Activated T-cell treated with anti-CD3 and anti-CD28 coated beads, Interleukin-2, amount 50 U/mL, for 1 hour (primary cell): ENCODE measurements at regions not wholly inside any gene's neighbourhood (a gene's known extent, or its start where the extent isn't known, plus 50 kb on each side); places are given as distances from the start of the nearest gene placed in this dataset.

ENCODE experiments used
- DNase-seq: peaks from one replicate; pipeline ENCODE4 v3.0.0-alpha.2; 2020

DNA sequence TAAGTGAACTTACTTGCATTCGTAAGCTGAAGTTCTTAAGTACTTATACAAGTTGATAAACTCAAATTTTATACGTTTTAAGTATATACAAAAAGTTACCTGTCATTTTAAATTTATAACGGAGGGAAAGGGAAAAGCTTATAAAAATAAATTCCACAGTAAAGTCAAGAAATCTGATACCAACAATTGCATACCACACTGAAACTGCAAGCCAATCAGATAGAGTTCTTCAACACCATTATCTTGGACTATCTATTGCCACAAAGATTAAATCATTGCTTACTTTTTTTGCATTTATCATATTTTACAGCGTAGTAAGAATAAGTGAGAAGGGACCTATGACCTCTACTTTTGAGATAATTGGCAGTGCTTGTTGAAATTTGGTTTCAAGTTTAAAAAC lies 386.7 kb downstream of the TFAP2A start:
- DNase-seq: no peak

DNA sequence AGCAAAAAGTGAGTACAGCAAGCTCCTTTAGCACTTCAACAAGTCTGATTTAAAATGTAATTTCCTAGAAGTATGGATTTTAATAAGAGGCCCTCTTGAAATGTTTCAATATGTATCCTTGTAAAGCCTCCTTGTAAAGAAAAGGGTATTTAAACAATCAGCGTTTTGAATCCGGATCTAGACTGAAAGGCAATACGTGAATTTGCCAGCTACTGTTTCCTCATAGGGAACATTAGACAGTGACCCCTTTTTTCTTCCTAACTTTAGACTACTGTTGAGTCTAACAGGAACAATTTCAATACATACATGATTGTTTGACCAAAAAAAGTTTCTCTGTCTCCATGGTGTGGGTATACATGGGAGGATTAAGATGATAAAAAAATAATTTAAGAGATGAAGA lies 395.0 kb downstream of the TFAP2A start:
- no peak for DNase-seq

DNA sequence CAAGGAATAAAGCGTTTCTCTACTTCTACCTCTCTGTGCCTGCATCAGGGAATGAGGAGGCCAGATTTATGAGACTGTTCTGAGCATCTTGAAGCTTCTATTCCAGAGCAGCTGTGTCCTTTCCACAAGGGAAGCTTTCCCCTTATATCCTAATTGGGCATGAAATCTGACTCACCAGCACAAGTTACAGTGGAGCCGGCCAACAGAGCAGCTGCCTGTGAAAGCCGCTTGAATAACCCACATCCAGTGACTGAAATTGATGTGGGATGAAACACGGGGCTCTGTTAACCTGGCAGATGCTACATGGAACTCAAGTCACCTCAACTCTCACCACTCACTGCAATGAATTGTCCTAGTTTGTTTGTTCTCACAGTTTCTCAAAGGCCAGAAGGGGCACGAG lies 400.3 kb downstream of the TFAP2A start:
- DNase-seq: no peak

DNA sequence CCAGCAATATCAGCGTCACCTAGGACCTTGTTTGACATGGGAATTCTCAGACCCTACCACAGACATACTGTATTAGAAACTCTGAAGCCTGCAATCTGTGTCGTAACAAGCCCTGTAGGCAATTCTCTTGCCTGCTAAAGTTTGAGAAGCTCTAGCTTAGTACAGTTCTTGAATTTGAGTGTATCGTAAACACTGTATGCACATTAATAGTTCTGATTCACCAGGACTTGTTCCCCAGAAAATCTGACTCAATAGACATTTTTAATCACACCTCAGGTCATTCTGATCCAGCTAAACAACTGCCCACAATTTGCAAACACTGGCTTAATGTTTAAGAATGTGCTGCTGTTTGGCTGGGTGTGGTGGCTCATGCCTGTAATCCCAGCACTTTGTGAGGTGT lies 414.3 kb downstream of the TFAP2A start:
- no peak for DNase-seq

DNA sequence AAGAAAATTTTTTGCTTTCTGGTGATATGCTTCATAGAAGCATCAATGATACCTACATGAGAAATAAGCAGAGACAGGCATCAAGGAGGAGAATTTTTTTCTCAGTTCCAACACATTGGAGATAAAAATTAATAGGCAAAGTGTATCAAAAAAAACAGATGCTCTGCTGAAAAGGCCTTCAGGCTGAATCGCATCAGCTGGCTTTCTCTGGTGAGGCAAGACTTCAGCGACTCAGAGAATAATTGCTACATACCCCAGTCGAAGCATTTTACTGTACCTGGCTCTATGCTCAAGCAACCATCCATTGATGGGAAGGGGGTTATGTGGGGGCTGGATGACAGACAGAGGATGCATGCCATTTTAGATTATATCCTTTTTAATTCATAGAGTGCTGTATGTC lies 415.1 kb downstream of the TFAP2A start:
- DNase-seq: no peak

DNA sequence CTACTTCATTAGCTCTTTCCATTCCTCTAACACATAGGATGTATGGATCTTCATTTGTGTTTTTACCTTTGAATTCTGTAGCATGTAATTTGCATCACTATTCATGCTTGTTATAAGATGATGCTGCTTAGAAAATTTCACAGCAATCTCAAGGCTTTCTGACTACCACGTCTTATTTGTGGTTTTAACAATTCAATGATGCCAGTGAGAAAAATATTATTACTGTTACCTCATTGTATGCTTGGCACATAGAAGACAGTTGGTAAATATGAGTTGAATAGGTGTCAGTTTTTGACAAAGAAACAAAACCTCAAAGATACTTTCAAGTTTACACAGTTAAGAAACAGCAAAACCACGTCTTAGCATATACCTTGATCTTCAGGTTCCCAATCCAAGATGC lies 428.6 kb downstream of the TFAP2A start:
- no peak for DNase-seq

DNA sequence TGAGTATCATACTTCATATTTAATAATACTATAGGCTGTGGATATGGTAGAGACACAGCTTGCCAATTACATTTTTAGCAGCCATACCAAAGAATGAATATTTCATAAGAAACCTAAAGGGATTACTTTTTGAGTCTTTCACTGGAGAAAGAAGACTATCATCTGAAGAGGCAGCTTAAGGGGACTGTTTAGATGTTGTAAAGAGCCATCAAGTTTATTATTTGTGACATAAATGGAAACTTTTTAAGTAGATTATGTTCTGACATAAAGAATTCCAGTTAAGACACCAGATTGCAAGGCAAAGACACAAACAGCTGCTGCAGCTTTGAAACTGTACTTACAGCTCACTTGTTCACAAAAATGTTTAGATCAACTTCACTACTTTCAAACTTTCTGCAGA lies 429.4 kb downstream of the TFAP2A start:
- DNase-seq: no peak

DNA sequence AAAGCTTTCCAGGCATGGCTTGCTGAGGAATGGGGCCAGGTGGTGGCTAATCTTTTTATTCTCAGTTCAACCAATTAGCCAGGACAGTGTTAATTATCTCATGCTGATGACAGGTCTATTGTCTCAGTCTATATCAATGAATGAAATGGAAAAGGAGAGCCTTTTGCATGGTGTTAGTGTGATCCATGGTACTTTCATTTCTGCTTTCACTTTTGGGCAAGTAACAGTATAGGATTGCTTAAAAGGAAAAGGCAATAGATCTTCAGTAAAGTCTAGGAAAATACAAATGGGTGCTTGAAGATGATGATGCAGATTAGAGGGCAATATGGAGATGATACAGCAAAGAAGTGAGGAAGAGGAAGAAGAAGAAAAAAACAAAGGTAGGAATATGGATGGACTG lies 430.3 kb downstream of the TFAP2A start:
- no peak for DNase-seq

DNA sequence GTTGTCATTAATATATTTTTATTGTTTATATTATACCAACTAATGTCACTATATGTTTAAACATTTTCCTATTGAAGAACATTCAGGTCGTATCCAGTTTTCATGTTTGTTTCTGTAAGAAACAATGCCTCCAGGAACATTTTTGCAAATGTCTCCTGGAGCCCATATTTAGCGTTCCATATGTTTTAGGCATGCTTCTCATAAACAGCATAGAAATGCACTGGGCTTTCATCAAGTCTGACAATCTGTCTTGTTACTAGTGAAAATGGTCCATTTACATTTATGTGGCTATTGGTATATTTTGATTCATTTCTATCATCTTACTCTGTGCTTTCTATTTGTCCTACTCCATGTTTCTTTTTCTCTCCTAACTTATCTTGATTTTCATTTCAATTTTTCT lies 431.7 kb downstream of the TFAP2A start:
- no peak for DNase-seq

DNA sequence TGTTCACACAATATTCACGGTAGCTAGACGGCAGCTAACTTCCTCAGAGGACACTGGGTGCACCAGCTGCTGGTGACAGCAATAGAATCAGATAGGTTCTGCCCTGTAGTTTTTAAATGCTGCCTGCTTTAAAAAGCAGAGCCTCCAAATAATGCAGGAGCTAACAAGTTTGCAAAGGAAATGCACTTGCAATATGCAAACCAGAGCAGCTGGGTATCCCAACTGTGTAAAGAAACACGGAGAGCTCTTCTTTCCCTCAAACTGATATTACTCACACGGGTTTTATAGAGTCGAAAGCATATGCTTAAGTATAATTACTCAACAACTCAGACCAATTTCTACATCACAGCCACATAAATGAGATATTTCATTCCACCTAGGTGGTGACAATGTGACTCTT lies 432.7 kb downstream of the TFAP2A start:
- DNase-seq: no peak

DNA sequence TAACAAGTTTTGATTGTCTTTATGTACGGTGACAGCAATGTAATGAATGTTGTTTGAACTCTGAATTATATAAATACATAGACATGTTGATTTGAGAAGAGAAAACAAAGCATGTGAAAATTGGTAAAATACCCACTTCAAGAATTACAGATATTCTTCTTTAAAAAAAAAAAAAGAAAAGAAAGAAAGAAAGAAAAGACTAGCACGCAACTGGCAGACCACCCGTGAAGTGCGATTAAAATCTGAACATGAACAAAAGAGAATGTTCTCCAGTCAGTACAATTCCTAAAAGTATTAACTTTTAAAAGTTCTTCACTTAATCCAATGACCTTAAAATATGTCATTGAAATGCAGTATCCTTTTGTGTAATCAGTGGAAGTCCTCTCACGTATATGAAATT lies 434.9 kb downstream of the TFAP2A start:
- DNase-seq: no peak

DNA sequence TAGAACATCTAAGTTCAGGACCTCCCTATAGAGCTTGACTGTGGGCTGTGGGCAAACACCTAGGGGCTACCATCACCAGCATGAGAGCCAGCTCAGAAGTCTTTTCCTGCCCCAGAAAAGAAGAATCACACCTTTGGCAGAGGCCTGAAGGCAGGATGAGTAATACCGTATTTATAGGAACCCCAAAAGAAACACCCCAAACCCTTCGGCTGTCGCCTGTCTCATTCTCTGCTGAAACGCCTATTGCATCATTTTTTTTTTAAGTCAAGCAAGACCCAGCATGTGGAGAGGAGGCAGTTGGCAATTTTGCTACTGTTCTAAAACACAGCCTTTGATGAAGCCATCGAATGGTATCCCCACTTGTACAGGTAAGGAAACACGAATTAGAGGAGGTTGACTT lies 436.4 kb downstream of the TFAP2A start:
- no peak for DNase-seq

DNA sequence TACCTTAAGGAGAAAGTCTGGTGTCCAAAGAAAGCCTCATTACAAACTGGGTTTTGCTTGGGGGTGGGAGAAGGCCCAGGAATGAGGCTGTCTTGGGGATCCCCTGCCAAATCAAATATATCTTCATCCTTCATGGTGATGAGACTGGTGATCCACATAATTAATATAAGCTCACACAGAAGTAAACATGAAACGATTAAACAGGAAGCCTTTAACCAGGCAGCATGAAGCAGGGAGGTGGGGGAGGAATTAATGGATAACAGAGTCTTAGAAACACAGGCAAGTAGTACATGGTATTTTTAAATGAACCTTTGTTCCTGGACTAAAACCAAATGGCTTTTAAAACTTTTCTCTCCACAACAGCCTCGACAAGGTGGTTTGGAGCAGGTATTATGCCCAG lies 437.5 kb downstream of the TFAP2A start:
- DNase-seq: no peak

DNA sequence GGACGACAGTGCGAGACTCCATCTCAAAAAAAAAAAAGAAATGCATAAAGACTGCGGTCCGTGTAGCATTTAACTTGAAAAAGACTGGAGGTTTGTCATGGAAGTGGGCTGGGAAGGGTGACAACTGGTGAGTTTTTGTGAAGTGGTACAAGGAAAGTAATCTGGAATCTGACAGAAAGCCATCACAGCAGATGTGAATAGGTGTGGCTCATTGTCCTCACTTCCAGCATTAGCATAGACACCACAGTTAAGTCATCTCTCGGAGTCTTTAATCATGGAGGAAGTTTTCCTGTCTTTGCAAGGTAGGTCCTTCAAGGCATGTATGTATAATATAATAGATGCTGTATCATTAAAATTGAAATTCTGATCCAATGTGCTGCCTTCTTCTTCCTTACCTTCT lies 453.2 kb downstream of the TFAP2A start:
- no peak for DNase-seq

DNA sequence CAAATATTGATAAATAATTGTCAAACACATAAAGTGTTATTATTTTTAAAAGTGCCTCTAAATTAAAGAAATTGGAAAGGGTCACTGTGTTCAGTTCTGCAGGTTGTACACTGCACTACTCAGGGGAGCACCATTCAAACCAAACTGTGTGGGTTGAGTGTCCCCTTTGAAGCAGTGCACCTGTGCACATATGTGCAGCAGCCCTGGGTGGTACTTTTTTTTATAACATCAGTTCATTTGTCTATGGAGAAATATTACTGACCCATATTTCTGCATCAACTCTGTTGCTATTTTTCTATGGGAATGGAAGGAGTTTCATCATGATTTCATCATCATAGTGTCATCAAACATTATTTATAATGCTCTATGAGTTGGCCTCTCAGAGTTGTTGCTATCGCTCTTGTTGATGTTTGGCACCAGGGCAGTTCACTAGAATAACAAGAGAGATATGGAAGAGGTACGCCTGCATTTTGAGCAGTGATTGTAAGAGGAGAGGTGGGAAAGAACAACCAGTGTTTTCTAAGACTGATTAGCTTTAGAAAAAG lies 457.6 kb downstream of the TFAP2A start:
- DNase-seq: no peak

DNA sequence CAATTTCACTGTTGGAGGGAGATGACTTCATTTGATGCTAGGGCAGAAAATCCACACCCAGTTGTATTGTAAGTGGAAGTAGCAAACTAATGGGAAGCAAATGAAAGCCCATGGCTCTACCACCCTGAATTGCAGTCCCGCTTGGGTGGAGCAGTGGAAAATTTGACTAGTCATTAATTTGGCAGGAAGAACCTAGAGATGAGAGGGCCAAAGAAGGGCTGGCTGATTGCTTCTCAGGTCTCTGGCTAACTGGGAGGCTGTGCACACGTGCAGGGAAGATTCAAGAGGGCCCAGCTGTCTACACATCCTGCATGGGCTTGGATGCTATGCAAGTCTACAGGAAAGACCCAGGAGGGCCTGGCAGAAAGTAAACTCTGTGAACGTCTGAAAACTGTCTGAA lies 466.2 kb downstream of the TFAP2A start:
- no peak for DNase-seq

DNA sequence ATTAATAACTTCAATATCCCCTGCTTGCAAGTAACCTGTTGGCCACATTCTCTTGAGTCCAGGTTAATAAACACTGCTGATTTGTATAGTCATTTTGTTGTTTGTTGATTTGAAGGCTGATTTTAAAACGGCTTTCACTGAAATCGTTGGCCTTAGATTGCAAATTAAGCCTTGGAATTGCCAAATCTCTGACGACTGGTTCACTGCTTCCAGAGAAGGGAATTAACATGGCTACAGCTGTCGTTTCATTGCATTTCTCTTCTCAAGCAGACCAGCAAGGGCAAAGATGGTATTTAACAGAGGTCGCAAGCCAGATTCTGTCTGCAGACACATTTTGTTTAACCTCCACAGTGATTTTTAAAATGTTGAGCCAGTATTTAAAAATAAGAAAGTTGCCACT lies 470.9 kb downstream of the TFAP2A start:
- no peak for DNase-seq

DNA sequence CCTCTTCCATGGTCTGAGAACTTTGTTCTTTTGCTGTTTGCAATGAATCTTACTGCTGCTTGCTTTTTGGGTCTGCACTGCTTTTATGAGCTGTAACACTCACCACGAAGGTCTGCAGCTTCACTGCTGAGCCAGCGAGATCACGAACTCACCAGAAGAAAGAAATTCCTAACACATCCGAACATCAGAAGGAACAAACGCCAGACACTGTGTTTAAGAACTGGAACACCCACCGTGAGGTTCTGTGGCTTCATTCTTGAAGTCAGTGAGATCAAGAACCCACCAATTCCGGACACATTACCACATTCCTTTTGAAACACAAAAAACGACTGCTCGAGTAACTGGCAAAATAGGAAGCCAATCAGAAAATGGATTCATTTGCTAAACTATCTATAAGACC lies 471.8 kb downstream of the TFAP2A start:
- DNase-seq: no peak

DNA sequence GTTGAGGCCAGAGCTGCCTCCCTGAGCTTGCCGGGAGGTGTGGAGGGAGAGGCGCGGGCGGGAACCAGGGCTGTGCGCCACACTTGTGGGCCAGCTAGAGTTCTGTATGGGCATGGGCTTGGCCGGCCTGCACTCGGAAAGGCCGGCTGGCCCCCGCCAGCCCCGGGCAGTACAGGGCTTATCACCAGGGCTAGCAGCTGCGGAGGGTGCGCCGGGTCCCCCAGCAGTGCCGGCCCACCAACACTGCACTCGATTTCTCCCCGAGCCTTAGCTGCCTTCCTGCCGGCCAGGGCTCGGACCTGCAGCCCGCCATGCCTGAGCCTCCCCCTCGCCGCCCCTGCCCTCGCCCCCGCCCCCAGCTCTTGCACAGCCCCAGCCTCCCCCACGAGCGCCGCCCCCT lies 472.7 kb downstream of the TFAP2A start:
- no peak for DNase-seq

DNA sequence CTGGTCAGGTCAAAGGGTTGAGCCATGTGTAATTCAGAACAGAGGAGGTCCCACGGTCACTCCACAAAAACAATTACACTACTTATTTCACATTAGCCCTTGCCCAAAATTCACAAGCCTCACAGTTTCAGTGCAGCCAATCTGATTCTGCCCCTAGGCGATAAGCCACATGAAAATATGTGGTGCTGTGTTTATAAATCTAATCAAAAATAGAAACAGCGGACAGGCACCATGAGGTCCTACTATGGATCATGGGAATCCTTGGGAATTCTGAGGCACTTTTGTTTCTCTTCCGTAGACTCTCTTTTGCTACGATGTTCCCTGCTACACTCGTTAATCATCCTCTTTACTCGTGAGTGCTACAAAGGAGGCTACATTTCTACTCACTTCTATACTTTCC lies 476.1 kb downstream of the TFAP2A start:
- DNase-seq: no peak

DNA sequence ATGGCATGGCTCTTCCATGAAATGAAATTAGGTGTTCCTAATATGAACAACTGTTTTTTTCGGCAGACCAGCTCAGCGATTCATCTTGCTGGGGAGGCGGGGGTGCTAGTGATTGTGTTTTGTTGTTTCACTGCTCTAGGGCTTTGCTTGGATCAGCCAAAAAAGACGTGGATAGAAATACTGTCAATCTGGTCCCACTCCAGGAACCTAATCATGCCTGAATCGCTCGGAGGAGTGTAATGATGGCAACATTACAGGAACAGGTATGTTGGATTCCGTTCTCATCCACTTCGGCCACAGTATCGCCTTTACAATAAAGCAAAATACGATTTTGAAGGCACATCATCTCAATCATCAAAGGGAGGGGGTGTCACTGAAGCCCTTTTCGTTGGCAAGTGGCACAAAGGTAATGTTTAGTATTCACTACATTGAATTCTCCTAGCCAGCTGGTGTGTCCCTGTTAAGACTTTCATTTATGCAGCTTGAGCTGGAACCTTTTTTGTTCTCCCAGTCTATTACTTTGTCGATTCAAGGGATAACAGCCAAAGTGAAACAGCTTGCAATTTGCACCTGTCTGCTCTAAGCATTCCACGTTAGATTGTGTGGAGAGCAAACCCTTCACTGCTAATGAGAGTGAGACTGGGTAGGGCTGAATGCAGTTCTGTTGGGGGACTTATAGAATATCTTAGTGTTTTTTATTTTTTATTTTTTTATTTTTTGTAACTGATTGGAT lies 477.7 kb downstream of the TFAP2A start:
- DNase-seq: no peak

DNA sequence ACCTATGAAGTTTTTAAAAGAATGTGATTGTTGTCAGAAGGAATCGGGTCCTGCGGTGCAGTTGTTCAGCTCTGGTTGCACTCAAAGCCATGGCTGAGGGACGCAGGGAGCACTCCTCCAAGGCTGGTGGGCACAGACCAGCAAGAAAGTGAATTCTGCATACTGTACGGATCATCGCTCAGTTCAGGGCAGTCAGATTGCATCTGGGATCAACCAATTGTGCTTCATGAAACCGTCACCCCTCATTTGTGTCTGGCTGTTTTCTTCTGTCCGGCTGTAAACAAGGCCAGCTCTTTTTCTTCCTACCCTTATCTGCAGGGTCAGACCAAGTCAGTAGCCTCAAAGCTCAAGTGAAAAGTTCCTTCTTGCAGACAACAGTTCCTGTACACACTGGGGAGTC lies 478.3 kb downstream of the TFAP2A start:
- DNase-seq: no peak

DNA sequence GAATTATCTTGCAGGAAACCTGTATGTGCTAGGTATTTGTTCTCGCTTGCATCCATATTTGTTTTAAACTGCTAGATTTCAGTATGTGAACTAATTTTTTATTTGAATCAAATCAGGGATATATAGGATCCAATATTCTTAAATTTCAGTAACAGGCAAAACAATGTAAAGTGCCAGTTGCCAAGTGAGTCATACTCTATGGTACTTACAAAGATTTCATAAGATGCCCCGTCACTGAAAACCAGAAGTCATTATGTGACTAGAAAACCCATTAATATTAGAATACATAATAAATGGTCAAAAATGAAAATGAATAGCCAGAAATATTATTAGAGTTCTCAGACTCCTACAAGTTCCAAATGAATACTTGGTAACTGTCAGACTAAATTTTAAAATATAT lies 481.2 kb downstream of the TFAP2A start:
- DNase-seq: no peak

DNA sequence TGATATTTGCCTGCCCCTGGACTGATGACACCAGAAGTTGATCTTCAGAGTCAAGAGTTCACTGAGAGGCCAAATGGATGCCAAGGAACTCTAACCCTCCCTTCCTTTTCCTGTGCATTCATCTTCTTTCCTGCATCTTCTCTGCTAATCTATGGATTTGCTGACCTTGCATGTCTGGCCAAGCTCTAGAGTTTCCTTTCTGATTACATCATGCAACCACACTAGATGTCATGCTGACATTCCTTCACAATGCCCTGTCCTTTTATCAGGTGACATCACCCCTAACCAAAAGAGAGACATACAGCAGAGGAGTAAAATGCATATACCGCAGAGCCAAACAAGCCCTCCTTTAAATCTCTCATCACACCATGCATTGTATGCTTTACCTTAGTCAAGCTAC lies 487.6 kb downstream of the TFAP2A start:
- no peak for DNase-seq

DNA sequence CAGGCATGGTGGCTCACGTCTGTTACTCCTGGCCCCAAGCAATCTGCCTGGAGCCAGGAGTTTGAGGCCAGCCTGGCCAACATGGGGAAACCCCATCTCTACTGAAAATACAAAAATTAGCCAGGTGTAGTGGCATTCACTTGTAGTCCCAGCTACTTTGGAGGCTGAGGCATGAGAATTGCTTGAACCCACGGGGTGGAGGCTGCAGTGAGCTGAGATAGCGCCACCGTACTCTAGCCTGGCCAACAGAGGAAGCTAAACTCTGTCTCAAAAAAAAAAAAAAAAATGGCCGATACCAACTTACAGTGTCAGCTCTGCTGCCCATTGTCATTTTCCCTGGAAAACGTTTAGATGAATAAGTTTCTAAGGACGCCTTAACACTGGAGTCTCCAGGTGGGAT lies 489.9 kb downstream of the TFAP2A start:
- DNase-seq: no peak
